HEK293 (cell line): ENCODE measurements at regions not wholly inside any gene's neighbourhood (a gene's known extent, or its start where the extent isn't known, plus 50 kb on each side); places are given as distances from the start of the nearest gene placed in this dataset.

Experiments used
- CTCF ChIA-PET: fragments of 350-600 bp; formaldehyde crosslinking; extraction: SDS; loops from one replicate; lab custom pipeline; 2021; ENCODE audit warnings: antibody characterized with exemption; lab: Yijun Ruan, JAX
- POLR2A ChIA-PET: fragments of 300-600 bp; formaldehyde crosslinking; extraction: SDS; loops from one replicate; lab custom pipeline; 2020; ENCODE audit warnings: antibody characterized with exemption, inconsistent platforms; lab: Yijun Ruan, JAX
- H3K27ac ChIP-seq: fragments of 200-500 bp; sonication (Bioruptor generic); 2 replicates; pipeline ENCODE4 v1.5.1; 2014; ENCODE audit warnings: low read depth, low read length, control low read depth, inconsistent platforms; ENCODE audit errors: extremely low read depth
- H3K36me3 ChIP-seq, 2 experiments: fragments of 200-500 bp in 1 of 2; sonication (Bioruptor generic) in 1 of 2; 1 replicate in 1 of 2; 2 replicates in 1 of 2; pipeline ENCODE4 v1.5.1; 2014 to 2017; ENCODE audit warnings: inconsistent platforms in 2 of 2, low read length in 2 of 2; ENCODE audit not compliant: control insufficient read depth in 2 of 2, insufficient read depth in 1 of 2
- H3K4me1 ChIP-seq: fragments of 200-500 bp; sonication (Bioruptor generic); 2 replicates; pipeline ENCODE4 v1.5.1; 2014; ENCODE audit warnings: mild to moderate bottlenecking, low read length, inconsistent platforms; ENCODE audit not compliant: control insufficient read depth, insufficient read depth
- H3K4me3 ChIP-seq: 2 replicates; pipeline ENCODE4 v1.5.1; 2011; ENCODE audit warnings: low read depth, mild to moderate bottlenecking, control low read depth, low read length, moderate library complexity
- H3K9me3 ChIP-seq: fragments of 200-500 bp; sonication (Bioruptor generic); 2 replicates; pipeline ENCODE4 v1.5.1; 2014; ENCODE audit warnings: low read depth, low read length, inconsistent platforms; ENCODE audit not compliant: control insufficient read depth, insufficient read depth
- BCL11B ChIP-seq: fragments of 450-650 bp; formaldehyde crosslinking; IDR thresholded peaks from 2 replicates; pipeline ENCODE4 v1.5.1; 2016; ENCODE audit warnings: low read depth, missing biosample characterization, missing genetic modification characterization
- BCL6B ChIP-seq: fragments of 450-650 bp; formaldehyde crosslinking; IDR thresholded peaks from 2 replicates; pipeline ENCODE4 v1.5.1; 2017; ENCODE audit warnings: missing biosample characterization, missing genetic modification characterization
- GLI2 ChIP-seq: fragments of 450-650 bp; formaldehyde crosslinking; IDR thresholded peaks from 2 replicates; pipeline ENCODE4; 2017; ENCODE audit warnings: missing biosample characterization, missing genetic modification characterization, low read depth, borderline replicate concordance
- IKZF3 ChIP-seq: fragments of 450-650 bp; IDR thresholded peaks from 2 replicates; pipeline ENCODE4 v1.5.0; 2018; ENCODE audit warnings: missing biosample characterization, mild to moderate bottlenecking, missing genetic modification characterization, moderate library complexity
- KLF16 ChIP-seq: fragments of 450-650 bp; formaldehyde crosslinking; IDR thresholded peaks from 2 replicates; pipeline ENCODE4 v1.5.1; 2017; ENCODE audit warnings: missing biosample characterization, missing genetic modification characterization
- OVOL3 ChIP-seq: fragments of 450-650 bp; formaldehyde crosslinking; IDR thresholded peaks from 2 replicates; pipeline ENCODE4 v1.5.1; 2016; ENCODE audit warnings: missing biosample characterization, missing genetic modification characterization
- WT1 ChIP-seq: fragments of 450-650 bp; formaldehyde crosslinking; IDR thresholded peaks from 2 replicates; pipeline ENCODE4 v1.5.1; 2016; ENCODE audit warnings: missing biosample characterization, missing genetic modification characterization
- ZBTB1 ChIP-seq: fragments of 450-650 bp; formaldehyde crosslinking; IDR thresholded peaks from 2 replicates; pipeline ENCODE4 v1.5.1; 2016; ENCODE audit warnings: missing biosample characterization, missing genetic modification characterization
- ZBTB44 ChIP-seq: fragments of 450-650 bp; IDR thresholded peaks from 2 replicates; pipeline ENCODE4 v1.5.1; 2018; ENCODE audit warnings: missing biosample characterization, mild to moderate bottlenecking, missing genetic modification characterization
- ZFHX2 ChIP-seq: fragments of 450-650 bp; formaldehyde crosslinking; conservative IDR thresholded peaks from 2 replicates; pipeline ENCODE4 v1.5.1; 2016; ENCODE audit warnings: missing biosample characterization, missing genetic modification characterization
- ZFP37 ChIP-seq: fragments of 450-650 bp; formaldehyde crosslinking; IDR thresholded peaks from 2 replicates; pipeline ENCODE4 v1.5.1; 2016; ENCODE audit warnings: missing biosample characterization, missing genetic modification characterization
- ZNF10 ChIP-seq: fragments of 450-650 bp; formaldehyde crosslinking; IDR thresholded peaks from 2 replicates; pipeline ENCODE4 v1.5.1; 2017; ENCODE audit warnings: missing biosample characterization, missing genetic modification characterization
- ZNF140 ChIP-seq: fragments of 450-650 bp; formaldehyde crosslinking; IDR thresholded peaks from 2 replicates; pipeline ENCODE4 v1.5.1; 2016; ENCODE audit warnings: missing biosample characterization, missing genetic modification characterization
- ZNF16 ChIP-seq: fragments of 450-650 bp; formaldehyde crosslinking; IDR thresholded peaks from 2 replicates; pipeline ENCODE4 v1.5.1; 2016; ENCODE audit warnings: low read depth, missing biosample characterization, missing genetic modification characterization
- ZNF184 ChIP-seq: fragments of 450-650 bp; IDR thresholded peaks from 2 replicates; pipeline ENCODE4 v1.5.1; 2018; ENCODE audit warnings: missing biosample characterization, mild to moderate bottlenecking, missing genetic modification characterization
- ZNF280C ChIP-seq: fragments of 450-650 bp; formaldehyde crosslinking; IDR thresholded peaks from 2 replicates; pipeline ENCODE4 v1.5.1; 2016; ENCODE audit warnings: missing biosample characterization, missing genetic modification characterization
- ZNF292 ChIP-seq: fragments of 450-650 bp; formaldehyde crosslinking; IDR thresholded peaks from 2 replicates; pipeline ENCODE4 v1.5.1; 2016; ENCODE audit warnings: low read depth, missing biosample characterization, missing genetic modification characterization, borderline replicate concordance
- ZNF335 ChIP-seq: fragments of 450-650 bp; formaldehyde crosslinking; conservative IDR thresholded peaks from 2 replicates; pipeline ENCODE4 v1.5.1; 2016; ENCODE audit warnings: missing biosample characterization, missing genetic modification characterization
- ZNF391 ChIP-seq: fragments of 450-650 bp; formaldehyde crosslinking; IDR thresholded peaks from 2 replicates; pipeline ENCODE4 v1.5.1; 2016; ENCODE audit warnings: low read depth, missing biosample characterization, missing genetic modification characterization, borderline replicate concordance
- ZNF394 ChIP-seq: fragments of 450-650 bp; formaldehyde crosslinking; IDR thresholded peaks from 2 replicates; pipeline ENCODE4 v1.5.1; 2016; ENCODE audit warnings: missing biosample characterization, missing genetic modification characterization, mild to moderate bottlenecking, moderate library complexity, borderline replicate concordance
- ZNF473 ChIP-seq: fragments of 450-650 bp; formaldehyde crosslinking; IDR thresholded peaks from 2 replicates; pipeline ENCODE4 v1.5.1; 2017; ENCODE audit warnings: missing biosample characterization, missing genetic modification characterization
- ZNF521 ChIP-seq: fragments of 450-650 bp; formaldehyde crosslinking; IDR thresholded peaks from 2 replicates; pipeline ENCODE4 v1.5.1; 2017; ENCODE audit warnings: missing biosample characterization, mild to moderate bottlenecking, missing genetic modification characterization
- ZNF544 ChIP-seq: fragments of 450-650 bp; formaldehyde crosslinking; IDR thresholded peaks from 2 replicates; pipeline ENCODE4 v1.5.0; 2017; ENCODE audit warnings: missing biosample characterization, missing genetic modification characterization
- ZNF548 ChIP-seq: fragments of 450-650 bp; formaldehyde crosslinking; IDR thresholded peaks from 2 replicates; pipeline ENCODE4 v1.5.1; 2016; ENCODE audit warnings: missing biosample characterization, missing genetic modification characterization
- ZNF658 ChIP-seq: fragments of 450-650 bp; formaldehyde crosslinking; IDR thresholded peaks from 2 replicates; pipeline ENCODE4; 2016; ENCODE audit warnings: missing biosample characterization, missing genetic modification characterization
- ZNF792 ChIP-seq: fragments of 450-650 bp; formaldehyde crosslinking; IDR thresholded peaks from 2 replicates; pipeline ENCODE4 v1.5.1; 2016; ENCODE audit warnings: missing biosample characterization, missing genetic modification characterization

GRCh38 chr13:26822146-26822545 lies 61.6 kb upstream of the GPR12 start:
- Histone ChIP-seq H3K27ac (no peak overlapping the region), H3K4me3 (no peak overlapping the region), H3K36me3 (no peaks in the 10 kb centered on the region), H3K4me1 (no peaks in the 10 kb centered on the region), H3K9me3 (no peaks in the 10 kb centered on the region)
- TF ChIP-seq BCL11B (tag by site-specific recombination): no peak
- ChIA-PET POLR2A (no interaction called here), CTCF (no interaction called here)

GRCh38 chr13:26821672-26822071 lies 61.1 kb upstream of the GPR12 start:
- TF ChIP-seq ZNF292 (tag by site-specific recombination) (no peak), BCL6B (tag by site-specific recombination) (no peak), ZNF16 (tag by site-specific recombination) (no peak), ZNF335 (no peak), OVOL3 (tag by site-specific recombination) (no peak), IKZF3 (no peak), ZNF473 (tag by site-specific recombination) (no peak)
- H3K27ac ChIP-seq: no peak overlapping the region
- H3K36me3 ChIP-seq: no peaks in the 10 kb centered on the region
- ChIA-PET CTCF (no interaction called here), POLR2A (no interaction called here)
- H3K4me3 ChIP-seq: no peak overlapping the region
- H3K4me1 ChIP-seq: no peaks in the 10 kb centered on the region
- no peaks in the 10 kb centered on the region for H3K9me3 ChIP-seq

GRCh38 chr13:26820871-26821270 lies 60.3 kb upstream of the GPR12 start:
- Histone ChIP-seq H3K9me3 (no peaks in the 10 kb centered on the region), H3K4me3 (no peak overlapping the region), H3K27ac (no peak overlapping the region), H3K4me1 (no peaks in the 10 kb centered on the region), H3K36me3 (no peaks in the 10 kb centered on the region)
- no peak for TF ChIP-seq ZNF140 (tag by site-specific recombination)
- no peak for TF ChIP-seq ZNF184 (tag by site-specific recombination)
- TF ChIP-seq ZNF280C (tag by site-specific recombination): no peak
- TF ChIP-seq ZNF548 (tag by site-specific recombination): no peak
- TF ChIP-seq ZNF391 (tag by site-specific recombination): no peak
- TF ChIP-seq ZFHX2 (tag by site-specific recombination): no peak
- no peak for TF ChIP-seq GLI2 (tag by site-specific recombination)
- no peak for TF ChIP-seq ZNF521 (tag by site-specific recombination)
- TF ChIP-seq ZNF792: no peak
- TF ChIP-seq WT1 (tag by site-specific recombination): no peak
- TF ChIP-seq ZFP37: no peak
- no peak for TF ChIP-seq KLF16
- TF ChIP-seq ZNF394 (tag by site-specific recombination): no peak
- no peak for TF ChIP-seq ZNF16 (tag by site-specific recombination)
- no peak for TF ChIP-seq ZNF10 (tag by site-specific recombination)
- no peak for TF ChIP-seq IKZF3
- TF ChIP-seq ZBTB1: no peak
- no peak for TF ChIP-seq ZNF544
- no peak for TF ChIP-seq ZBTB44 (tag by site-specific recombination)
- no peak for TF ChIP-seq ZNF658
- CTCF ChIA-PET: no interaction called here
- POLR2A ChIA-PET: no interaction called here
